Mononuclear cell (primary cell): ENCODE measurements at regions not wholly inside any gene's neighbourhood (a gene's known extent, or its start where the extent isn't known, plus 50 kb on each side); places are given as distances from the start of the nearest gene placed in this dataset.

Experiments
- H3K27me3 ChIP-seq: 2 replicates; pipeline ENCODE4 v1.6.0; 2011; ENCODE audit warnings: low read length, control low read depth; ENCODE audit not compliant: insufficient read depth
- H3K4me1 ChIP-seq: 2 replicates; pipeline ENCODE4 v1.5.1; 2011; ENCODE audit warnings: mild to moderate bottlenecking, low read length, control low read depth; ENCODE audit not compliant: insufficient read depth
- H3K4me3 ChIP-seq: 2 replicates; pipeline ENCODE4 v1.5.1; 2011; ENCODE audit warnings: mild to moderate bottlenecking, low read length, moderate library complexity
- H3K9me3 ChIP-seq: 2 replicates; pipeline ENCODE4 v1.5.1; 2011; ENCODE audit warnings: low read depth, mild to moderate bottlenecking, control low read depth, low read length

GRCh38 chr6:21800330-21800729 is 206.8 kb downstream of the SOX4 start:
- H3K4me1 ChIP-seq: no peaks in the 10 kb centered on the region
- H3K27me3 ChIP-seq: no peaks in the 10 kb centered on the region
- H3K4me3 ChIP-seq: no peak overlapping the region
- H3K9me3 ChIP-seq: no peaks in the 10 kb centered on the region

GRCh38 chr6:21800948-21801438 is 207.4 kb downstream of the SOX4 start:
- H3K9me3 ChIP-seq: no peaks in the 10 kb centered on the region

GRCh38 chr6:21801446-21802174 is 208.1 kb downstream of the SOX4 start:
- Histone ChIP-seq H3K9me3 (no peaks in the 10 kb centered on the region), H3K27me3 (no peaks in the 10 kb centered on the region), H3K4me1 (no peaks in the 10 kb centered on the region), H3K4me3 (no peak overlapping the region)

More at GRCh38 chr6:21800948-21801438, 207.4 kb downstream of the SOX4 start:
- no peak overlapping the region for H3K4me3 ChIP-seq
- H3K4me1 ChIP-seq: no peaks in the 10 kb centered on the region
- no peaks in the 10 kb centered on the region for H3K27me3 ChIP-seq

- Histone ChIP-seq H3K27me3 (no peaks in the 10 kb centered on the region), H3K4me1 (no peaks in the 10 kb centered on the region), H3K9me3 (no peaks in the 10 kb centered on the region)
Observed at GRCh38 chr6:21802175-21802822, 208.7 kb downstream of the SOX4 start.

GRCh38 chr6:21804941-21805610 is 211.5 kb downstream of the SOX4 start:
- no peaks in the 10 kb centered on the region for H3K4me1 ChIP-seq
- no peaks in the 10 kb centered on the region for H3K27me3 ChIP-seq
- H3K4me3 ChIP-seq: no peak overlapping the region
- no peaks in the 10 kb centered on the region for H3K9me3 ChIP-seq

More at GRCh38 chr6:21802175-21802822, 208.7 kb downstream of the SOX4 start:
- H3K4me3 ChIP-seq: no peak overlapping the region

GRCh38 chr6:21807299-21808044 is 213.9 kb downstream of the SOX4 start:
- Histone ChIP-seq H3K4me3 (no peak overlapping the region), H3K27me3 (no peaks in the 10 kb centered on the region), H3K9me3 (no peaks in the 10 kb centered on the region), H3K4me1 (no peaks in the 10 kb centered on the region)

- Histone ChIP-seq H3K9me3 (no peaks in the 10 kb centered on the region), H3K4me3 (no peak overlapping the region), H3K4me1 (no peaks in the 10 kb centered on the region), H3K27me3 (no peaks in the 10 kb centered on the region)
Observed at GRCh38 chr6:21808045-21808470, 214.5 kb downstream of the SOX4 start.

- no peaks in the 10 kb centered on the region for H3K27me3 ChIP-seq
- no peaks in the 10 kb centered on the region for H3K4me1 ChIP-seq
- no peak overlapping the region for H3K4me3 ChIP-seq
- no peaks in the 10 kb centered on the region for H3K9me3 ChIP-seq
Observed at GRCh38 chr6:21808551-21809242, 215.1 kb downstream of the SOX4 start.

- no peaks in the 10 kb centered on the region for H3K27me3 ChIP-seq
- no peak overlapping the region for H3K4me3 ChIP-seq
- no peaks in the 10 kb centered on the region for H3K4me1 ChIP-seq
- no peaks in the 10 kb centered on the region for H3K9me3 ChIP-seq
Observed at GRCh38 chr6:21811484-21811883, 217.9 kb downstream of the SOX4 start.

GRCh38 chr6:21816231-21816630 is 222.7 kb downstream of the SOX4 start:
- Histone ChIP-seq H3K9me3 (no peaks in the 10 kb centered on the region), H3K27me3 (no peaks in the 10 kb centered on the region), H3K4me3 (no peak overlapping the region), H3K4me1 (no peaks in the 10 kb centered on the region)

- Histone ChIP-seq H3K9me3 (no peaks in the 10 kb centered on the region), H3K4me3 (no peak overlapping the region), H3K27me3 (no peaks in the 10 kb centered on the region), H3K4me1 (no peaks in the 10 kb centered on the region)
Observed at GRCh38 chr6:21820442-21820841, 226.9 kb downstream of the SOX4 start.

- H3K27me3 ChIP-seq: no peaks in the 10 kb centered on the region
- H3K4me1 ChIP-seq: no peaks in the 10 kb centered on the region
- no peak overlapping the region for H3K4me3 ChIP-seq
- H3K9me3 ChIP-seq: no peaks in the 10 kb centered on the region
Observed at GRCh38 chr6:21823371-21823770, 229.8 kb downstream of the SOX4 start.

- no peaks in the 10 kb centered on the region for H3K27me3 ChIP-seq
- no peaks in the 10 kb centered on the region for H3K9me3 ChIP-seq
- no peak overlapping the region for H3K4me3 ChIP-seq
- no peaks in the 10 kb centered on the region for H3K4me1 ChIP-seq
Observed at GRCh38 chr6:21824431-21825177, 231.1 kb downstream of the SOX4 start.

- Histone ChIP-seq H3K27me3 (no peaks in the 10 kb centered on the region), H3K4me1 (no peaks in the 10 kb centered on the region), H3K4me3 (no peak overlapping the region), H3K9me3 (no peaks in the 10 kb centered on the region)
Observed at GRCh38 chr6:21826023-21826422, 232.5 kb downstream of the SOX4 start.
